HL-60 (cell line): ENCODE measurements at regions not wholly inside any gene's neighbourhood (a gene's known extent, or its start where the extent isn't known, plus 50 kb on each side); places are given as distances from the start of the nearest gene placed in this dataset.

ENCODE experiments used
- DNase-seq, 2 experiments: peaks; one replicate each; pipeline ENCODE4 v3.0.0-alpha.2; 2010 to 2020; ENCODE audit warnings: low read depth in 1 of 2, low spot score in 1 of 2
- H3K27ac ChIP-seq: fragments of 250-450 bp; sonication (Bioruptor Pico); replicated peaks from 2 replicates; pipeline ENCODE4 v1.5.1; 2020; ENCODE audit warnings: mild to moderate bottlenecking, moderate library complexity
- H3K27me3 ChIP-seq: fragments of 250-450 bp; sonication (Bioruptor Pico); 2 replicates; pipeline ENCODE4 v1.5.1; 2021; ENCODE audit warnings: mild to moderate bottlenecking, moderate library complexity; ENCODE audit not compliant: insufficient read depth, poor library complexity, severe bottlenecking
- H3K4me3 ChIP-seq: replicated peaks from 2 replicates; pipeline ENCODE4 v1.5.1; 2011; ENCODE audit warnings: mild to moderate bottlenecking, control low read depth, low read length; ENCODE audit not compliant: insufficient read depth
- CTCF ChIP-seq: IDR thresholded peaks from one replicate; pipeline ENCODE4 v1.5.1; 2011; ENCODE audit warnings: low read length, control low read depth, inconsistent platforms; ENCODE audit not compliant: insufficient read depth
- GABPA ChIP-seq: IDR thresholded peaks from 2 replicates; pipeline ENCODE4 v1.6.1; 2012; ENCODE audit warnings: low read depth
- POLR2AphosphoS5 ChIP-seq: IDR thresholded peaks from 2 replicates; pipeline ENCODE4 v1.6.1; 2012; ENCODE audit warnings: low read depth
- SPI1 ChIP-seq: IDR thresholded peaks from 2 replicates; pipeline ENCODE4 v1.6.1; 2012; ENCODE audit warnings: low read depth, mild to moderate bottlenecking, borderline replicate concordance
- TF ChIP-seq, protein P1 (sequence below): IDR thresholded peaks from 2 replicates; pipeline ENCODE4 v1.6.1; 2012; ENCODE audit warnings: low read depth; ENCODE audit not compliant: insufficient replicate concordance

DNA sequence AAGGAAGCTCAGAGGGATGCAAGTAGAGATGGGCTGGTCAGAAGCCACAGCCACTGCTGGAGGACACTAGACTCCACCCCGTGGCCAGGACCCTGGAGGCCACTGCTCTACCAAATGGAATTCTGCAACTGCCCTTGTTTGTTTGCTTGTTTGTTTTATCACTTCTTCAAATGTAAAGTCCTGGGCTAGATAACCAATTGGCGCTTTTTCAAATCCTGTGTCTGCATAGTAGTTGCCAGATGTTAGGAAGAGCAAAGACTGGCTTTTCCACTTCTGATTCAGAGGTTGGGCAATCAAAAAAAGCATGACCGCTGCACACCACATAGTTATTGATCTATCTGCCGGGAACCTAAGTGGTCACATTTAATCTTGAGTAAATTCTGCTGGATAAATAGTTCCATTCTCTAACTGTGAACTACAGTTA lies 255.2 kb upstream of the SFRP2 start:
- Histone ChIP-seq H3K4me3 (no peak overlapping the region), H3K27me3 (no peaks in the 10 kb centered on the region), H3K27ac (no peak overlapping the region)
- TF ChIP-seq CTCF (no peak), SPI1 (no peak), POLR2AphosphoS5 (no peak), GABPA (no peak)
- TF ChIP-seq, protein P1, sequence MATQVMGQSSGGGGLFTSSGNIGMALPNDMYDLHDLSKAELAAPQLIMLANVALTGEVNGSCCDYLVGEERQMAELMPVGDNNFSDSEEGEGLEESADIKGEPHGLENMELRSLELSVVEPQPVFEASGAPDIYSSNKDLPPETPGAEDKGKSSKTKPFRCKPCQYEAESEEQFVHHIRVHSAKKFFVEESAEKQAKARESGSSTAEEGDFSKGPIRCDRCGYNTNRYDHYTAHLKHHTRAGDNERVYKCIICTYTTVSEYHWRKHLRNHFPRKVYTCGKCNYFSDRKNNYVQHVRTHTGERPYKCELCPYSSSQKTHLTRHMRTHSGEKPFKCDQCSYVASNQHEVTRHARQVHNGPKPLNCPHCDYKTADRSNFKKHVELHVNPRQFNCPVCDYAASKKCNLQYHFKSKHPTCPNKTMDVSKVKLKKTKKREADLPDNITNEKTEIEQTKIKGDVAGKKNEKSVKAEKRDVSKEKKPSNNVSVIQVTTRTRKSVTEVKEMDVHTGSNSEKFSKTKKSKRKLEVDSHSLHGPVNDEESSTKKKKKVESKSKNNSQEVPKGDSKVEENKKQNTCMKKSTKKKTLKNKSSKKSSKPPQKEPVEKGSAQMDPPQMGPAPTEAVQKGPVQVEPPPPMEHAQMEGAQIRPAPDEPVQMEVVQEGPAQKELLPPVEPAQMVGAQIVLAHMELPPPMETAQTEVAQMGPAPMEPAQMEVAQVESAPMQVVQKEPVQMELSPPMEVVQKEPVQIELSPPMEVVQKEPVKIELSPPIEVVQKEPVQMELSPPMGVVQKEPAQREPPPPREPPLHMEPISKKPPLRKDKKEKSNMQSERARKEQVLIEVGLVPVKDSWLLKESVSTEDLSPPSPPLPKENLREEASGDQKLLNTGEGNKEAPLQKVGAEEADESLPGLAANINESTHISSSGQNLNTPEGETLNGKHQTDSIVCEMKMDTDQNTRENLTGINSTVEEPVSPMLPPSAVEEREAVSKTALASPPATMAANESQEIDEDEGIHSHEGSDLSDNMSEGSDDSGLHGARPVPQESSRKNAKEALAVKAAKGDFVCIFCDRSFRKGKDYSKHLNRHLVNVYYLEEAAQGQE, result no peak
- no peak for DNase-seq

DNA sequence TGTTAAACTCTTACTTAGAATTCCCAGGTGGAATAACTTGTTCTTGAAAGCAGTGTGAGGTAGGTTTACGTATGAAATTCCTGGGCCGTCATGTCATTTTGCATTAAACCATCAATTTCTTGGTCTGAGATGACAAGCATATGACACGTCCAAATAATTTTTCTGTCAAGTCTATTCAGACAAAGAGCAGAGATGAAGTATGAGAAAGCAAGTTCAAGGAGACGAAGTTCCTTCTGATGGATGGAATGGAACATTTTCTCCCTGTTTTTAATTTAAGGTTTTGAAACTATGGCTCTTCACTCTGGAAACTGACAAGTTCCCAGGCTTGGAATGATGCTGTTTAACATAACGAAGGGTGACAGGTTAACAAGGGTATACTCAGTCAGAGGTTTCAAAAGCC lies 252.8 kb upstream of the SFRP2 start:
- no peaks in the 10 kb centered on the region for H3K27me3 ChIP-seq
- DNase-seq, result no peak
- H3K4me3 ChIP-seq, result no peak overlapping the region
- no peak overlapping the region for H3K27ac ChIP-seq
- TF ChIP-seq POLR2AphosphoS5 (no peak), CTCF (no peak), SPI1 (no peak), GABPA (no peak)
- TF ChIP-seq, protein P1, result no peak

DNA sequence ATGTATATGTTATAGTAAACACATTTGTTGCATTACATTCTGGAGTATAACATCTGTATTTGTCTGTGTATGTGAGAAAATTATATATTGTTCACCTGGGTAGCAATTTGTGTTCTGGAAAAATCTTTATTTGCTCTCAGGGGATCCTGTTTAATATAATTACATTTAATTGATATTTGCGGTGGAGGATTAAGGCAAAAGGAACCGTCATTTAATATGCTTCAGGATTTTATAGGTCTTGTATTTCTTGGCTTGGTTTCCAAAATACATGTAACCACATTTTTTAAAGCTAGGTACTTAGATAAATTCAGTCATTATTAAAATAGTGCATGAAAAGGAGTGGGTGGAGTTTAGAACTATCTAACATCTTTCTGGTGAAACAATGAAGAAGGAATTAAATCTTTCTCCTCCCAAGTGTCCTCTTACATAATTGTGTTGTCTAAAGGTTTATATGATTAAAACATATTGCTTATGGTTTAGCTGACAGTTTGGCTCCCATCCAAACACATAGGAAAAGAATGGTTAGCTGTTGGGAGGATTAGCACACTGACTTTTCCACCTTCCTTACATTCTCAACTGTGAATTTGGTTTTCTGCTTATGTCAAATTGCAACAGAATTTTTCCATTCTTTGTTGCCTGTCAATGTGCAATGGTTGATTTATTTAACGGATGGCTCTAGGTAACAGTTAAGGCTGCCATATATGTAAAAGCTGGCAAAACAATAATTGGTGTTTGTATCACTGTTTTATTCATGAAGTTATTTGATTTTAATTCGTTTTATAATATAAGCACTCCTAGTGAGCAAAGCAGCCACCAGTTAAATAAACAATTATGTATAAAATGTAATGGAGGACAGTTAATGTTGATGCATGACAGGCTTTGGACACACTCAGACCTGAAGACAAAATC lies 250.8 kb upstream of the SFRP2 start:
- no peak overlapping the region for H3K4me3 ChIP-seq
- no peaks in the 10 kb centered on the region for H3K27me3 ChIP-seq
- no peak for TF ChIP-seq SPI1
- TF ChIP-seq, protein P1, result no peak
- TF ChIP-seq CTCF, result no peak
- TF ChIP-seq POLR2AphosphoS5, result no peak
- TF ChIP-seq GABPA, result no peak

More for the DNA sequence above, 250.8 kb upstream of the SFRP2 start:
- H3K27ac ChIP-seq, result no peak overlapping the region
- no peak for DNase-seq
